Caco-2 (cell line): ENCODE measurements at regions not wholly inside any gene's neighbourhood (a gene's known extent, or its start where the extent isn't known, plus 50 kb on each side); places are given as distances from the start of the nearest gene placed in this dataset.

ENCODE experiments used
- BruUV-seq: library from RNA; stranded (reverse); fragments of 400-500 nt; replicated peaks from 2 replicates; lab custom pipeline; 2021; lab: Mats Ljungman, UMichigan
- CTCF ChIA-PET: fragments of 300-600 bp; sonication (Branson Sonifier 250); formaldehyde crosslinking; loops from one replicate; lab custom pipeline; 2022; ENCODE audit warnings: antibody characterized with exemption; lab: Charles Lee
- POLR2A ChIA-PET: fragments of 300-600 bp; sonication (Branson Sonifier 250); formaldehyde crosslinking; loops from one replicate; lab custom pipeline; 2022; ENCODE audit warnings: antibody characterized with exemption; lab: Charles Lee
- DNase-seq, 2 experiments: peaks; one replicate each; pipeline versions ENCODE4 v3.0.0 to v3.0.0-alpha.2; 2020 to 2022
- H3K27me3 ChIP-seq: replicated peaks from 2 replicates; pipeline ENCODE4 v1.6.0; 2011; ENCODE audit warnings: low read length; ENCODE audit not compliant: control insufficient read depth, insufficient read depth
- H3K36me3 ChIP-seq: 2 replicates; pipeline ENCODE4 v1.5.1; 2011; ENCODE audit warnings: low read length; ENCODE audit not compliant: control insufficient read depth, insufficient read depth
- H3K4me1 ChIP-seq: fragments of 250-450 bp; sonication (Bioruptor Pico); 2 replicates; pipeline ENCODE4 v1.5.1; 2020; ENCODE audit warnings: mild to moderate bottlenecking
- H3K4me3 ChIP-seq: 2 replicates; pipeline ENCODE4 v1.5.1; 2011; ENCODE audit warnings: low read depth, mild to moderate bottlenecking, control low read depth, low read length
- H3K9me3 ChIP-seq: fragments of 250-450 bp; sonication (Bioruptor Pico); 2 replicates; pipeline ENCODE4 v1.5.1; 2020; ENCODE audit warnings: mild to moderate bottlenecking, moderate library complexity
- H3K27ac Mint-ChIP-seq: one replicate; pipeline ENCODE4 v1.8.0; 2022; ENCODE audit warnings: mixed read lengths; ENCODE audit not compliant: unreplicated experiment
- H3K27me3 Mint-ChIP-seq: one replicate; pipeline ENCODE4 v1.8.0; 2022; ENCODE audit warnings: mixed read lengths; ENCODE audit not compliant: insufficient read depth, unreplicated experiment
- H3K36me3 Mint-ChIP-seq: one replicate; pipeline ENCODE4 v1.8.0; 2022; ENCODE audit warnings: mild to moderate bottlenecking, mixed read lengths; ENCODE audit not compliant: insufficient read depth, unreplicated experiment
- H3K4me1 Mint-ChIP-seq: one replicate; pipeline ENCODE4 v1.8.0; 2022; ENCODE audit warnings: low read depth, mixed read lengths; ENCODE audit not compliant: unreplicated experiment
- H3K4me3 Mint-ChIP-seq: one replicate; pipeline ENCODE4 v1.8.0; 2022; ENCODE audit warnings: mild to moderate bottlenecking, moderate library complexity, mixed read lengths; ENCODE audit not compliant: unreplicated experiment
- H3K9me3 Mint-ChIP-seq: one replicate; pipeline ENCODE4 v1.8.0; 2022; ENCODE audit warnings: mixed read lengths; ENCODE audit not compliant: unreplicated experiment
- CTCF ChIP-seq, 2 experiments: fragments of 200-600 bp in 1 of 2; IDR thresholded peaks; 1 replicate in 1 of 2; 2 replicates in 1 of 2; pipeline versions ENCODE4 v1.5.1 to v1.8.0; 2011 to 2022; ENCODE audit warnings: antibody characterized with exemption in 1 of 2, control low read depth in 1 of 2, inconsistent platforms in 1 of 2, low read depth in 1 of 2, low read length in 1 of 2, mild to moderate bottlenecking in 1 of 2, moderate library complexity in 1 of 2; ENCODE audit not compliant: insufficient read depth in 1 of 2, severe bottlenecking in 1 of 2, unreplicated experiment in 1 of 2
- intact Hi-C: fragments of 100-400 bp; cut with micrococcal nuclease; formaldehyde crosslinking; loops from one replicate; pipeline ENCODE4 v1.10.0; 2022; ENCODE audit not compliant: unreplicated experiment

- no peaks in the 10 kb centered on the region for H3K36me3 Mint-ChIP-seq
- POLR2A ChIA-PET, result no interaction called here
- intact Hi-C loops, result no loop called here
- Histone ChIP-seq H3K27me3 (no peaks in the 10 kb centered on the region), H3K4me3 (no peak overlapping the region), H3K36me3 (no peaks in the 10 kb centered on the region), H3K9me3 (no peaks in the 10 kb centered on the region), H3K4me1 (peaks cover 26% of the 10 kb centered on the region)
- no peak overlapping the region for H3K27ac Mint-ChIP-seq
- no TSS peak for BruUV-seq
- CTCF ChIA-PET, result no interaction called here
- no peaks in the 10 kb centered on the region for H3K9me3 Mint-ChIP-seq
- DNase-seq, result no peak
- H3K4me3 Mint-ChIP-seq, result no peak overlapping the region
- peaks cover 21% of the 10 kb centered on the region for H3K4me1 Mint-ChIP-seq
- no peak for TF ChIP-seq CTCF (IDR thresholded peaks at IDR 0.05; ENCODE audit: insufficient read depth in 1 of 2, low read depth in 1 of 2, low read length in 1 of 2, severe bottlenecking in 1 of 2, unreplicated experiment in 1 of 2)
- H3K27me3 Mint-ChIP-seq, result no peaks in the 10 kb centered on the region
Measured at GRCh38 chr15:70323111-70323851, 225.6 kb upstream of the TLE3 start.

- BruUV-seq, result no TSS peak
- intact Hi-C loops, result no loop called here
- Mint-ChIP-seq H3K27ac (no peak overlapping the region), H3K27me3 (no peaks in the 10 kb centered on the region), H3K36me3 (no peaks in the 10 kb centered on the region), H3K4me1 (peaks cover 22% of the 10 kb centered on the region), H3K9me3 (no peaks in the 10 kb centered on the region), H3K4me3 (no peak overlapping the region)
- Histone ChIP-seq H3K36me3 (no peaks in the 10 kb centered on the region), H3K9me3 (no peaks in the 10 kb centered on the region), H3K4me1 (peaks cover 26% of the 10 kb centered on the region), H3K27me3 (no peaks in the 10 kb centered on the region), H3K4me3 (no peak overlapping the region)
- POLR2A ChIA-PET, result no interaction called here
- CTCF ChIA-PET, result no interaction called here
- no peak for TF ChIP-seq CTCF (IDR thresholded peaks at IDR 0.05; ENCODE audit: insufficient read depth in 1 of 2, low read depth in 1 of 2, low read length in 1 of 2, severe bottlenecking in 1 of 2, unreplicated experiment in 1 of 2)
- no peak for DNase-seq
Measured at GRCh38 chr15:70322051-70322668, 224.4 kb upstream of the TLE3 start.

- H3K9me3 ChIP-seq, result no peaks in the 10 kb centered on the region
- POLR2A ChIA-PET, result no interaction called here
- no peaks in the 10 kb centered on the region for H3K27me3 ChIP-seq
- no peak overlapping the region for H3K4me3 ChIP-seq
- Mint-ChIP-seq H3K4me3 (no peak overlapping the region), H3K4me1 (peaks cover 22% of the 10 kb centered on the region), H3K27me3 (no peaks in the 10 kb centered on the region), H3K27ac (no peak overlapping the region), H3K36me3 (no peaks in the 10 kb centered on the region), H3K9me3 (no peaks in the 10 kb centered on the region)
- no peak for DNase-seq
- no TSS peak for BruUV-seq
- no peak for TF ChIP-seq CTCF (IDR thresholded peaks at IDR 0.05; ENCODE audit: insufficient read depth in 1 of 2, low read depth in 1 of 2, low read length in 1 of 2, severe bottlenecking in 1 of 2, unreplicated experiment in 1 of 2)
- CTCF ChIA-PET, result interaction anchor here (0.5 kb wide), 1 partner anchor 45 kb away, joined by 7 read pairs; no protein-coding TSS in a partner anchor
- intact Hi-C loops, result no loop called here
- peaks cover 26% of the 10 kb centered on the region for H3K4me1 ChIP-seq
- no peaks in the 10 kb centered on the region for H3K36me3 ChIP-seq
Measured at GRCh38 chr15:70321172-70321819, 223.6 kb upstream of the TLE3 start.
